Tibial nerve (tissue), 3 donors: ENCODE measurements at regions not wholly inside any gene's neighbourhood (a gene's known extent, or its start where the extent isn't known, plus 50 kb on each side); places are given as distances from the start of the nearest gene placed in this dataset.
"Not testable (repeated sequence)": the region's sequence is repeated elsewhere in the genome, so short reads cannot be mapped to it uniquely, and the experiment has no call there.

Experiments
- POLR2A ChIP-seq, 2 donors: fragments of 450-650 bp; IDR thresholded peaks; one replicate each; pipeline ENCODE4 v1.6.1; 2017; ENCODE audit warnings: antibody characterized with exemption in 2 of 2, mild to moderate bottlenecking in 2 of 2, moderate library complexity in 2 of 2
- TF ChIP-seq, protein P1 (sequence below), 5 experiments: fragments of 200-600 bp in 3 of 5; fragments of 450-650 bp in 2 of 5; sonication (generic) in 3 of 5; IDR thresholded peaks; one replicate each; pipeline ENCODE4 v1.5.1; 2016 to 2019; ENCODE audit warnings: antibody characterized with exemption in 5 of 5, mild to moderate bottlenecking in 3 of 5, moderate library complexity in 2 of 5

DNA sequence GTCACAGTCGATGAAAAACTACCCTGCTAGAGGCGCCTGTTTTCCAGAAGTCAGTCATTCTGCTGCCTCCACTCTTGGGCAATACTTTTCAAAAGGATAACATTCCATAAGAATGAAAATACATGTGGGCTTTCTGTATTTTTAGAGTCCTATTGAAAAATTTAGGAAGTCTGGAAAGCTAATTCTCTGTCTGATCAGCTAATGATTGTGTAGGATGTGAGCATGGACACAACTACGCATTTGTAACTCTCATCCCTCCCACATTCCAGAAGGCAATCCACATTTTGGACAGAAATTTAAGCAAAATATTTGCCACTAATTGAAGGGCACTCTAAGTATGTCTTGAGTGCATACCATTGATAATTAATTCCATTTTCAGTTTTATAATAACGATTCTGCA, 63.5 kb upstream of the MXRA5 start:
- TF ChIP-seq, protein P1, sequence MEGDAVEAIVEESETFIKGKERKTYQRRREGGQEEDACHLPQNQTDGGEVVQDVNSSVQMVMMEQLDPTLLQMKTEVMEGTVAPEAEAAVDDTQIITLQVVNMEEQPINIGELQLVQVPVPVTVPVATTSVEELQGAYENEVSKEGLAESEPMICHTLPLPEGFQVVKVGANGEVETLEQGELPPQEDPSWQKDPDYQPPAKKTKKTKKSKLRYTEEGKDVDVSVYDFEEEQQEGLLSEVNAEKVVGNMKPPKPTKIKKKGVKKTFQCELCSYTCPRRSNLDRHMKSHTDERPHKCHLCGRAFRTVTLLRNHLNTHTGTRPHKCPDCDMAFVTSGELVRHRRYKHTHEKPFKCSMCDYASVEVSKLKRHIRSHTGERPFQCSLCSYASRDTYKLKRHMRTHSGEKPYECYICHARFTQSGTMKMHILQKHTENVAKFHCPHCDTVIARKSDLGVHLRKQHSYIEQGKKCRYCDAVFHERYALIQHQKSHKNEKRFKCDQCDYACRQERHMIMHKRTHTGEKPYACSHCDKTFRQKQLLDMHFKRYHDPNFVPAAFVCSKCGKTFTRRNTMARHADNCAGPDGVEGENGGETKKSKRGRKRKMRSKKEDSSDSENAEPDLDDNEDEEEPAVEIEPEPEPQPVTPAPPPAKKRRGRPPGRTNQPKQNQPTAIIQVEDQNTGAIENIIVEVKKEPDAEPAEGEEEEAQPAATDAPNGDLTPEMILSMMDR (IDR thresholded peaks at IDR 0.05), result not testable (repeated sequence)
- TF ChIP-seq POLR2A (IDR thresholded peaks at IDR 0.05), result not testable (repeated sequence)
